D721Med (cell line): ENCODE measurements at regions not wholly inside any gene's neighbourhood (a gene's known extent, or its start where the extent isn't known, plus 50 kb on each side); places are given as distances from the start of the nearest gene placed in this dataset.

Experiments used
- DNase-seq: peaks from one replicate; pipeline ENCODE4 v3.0.0; 2011; ENCODE audit warnings: low spot score; ENCODE audit not compliant: insufficient read length
- FAIRE-seq: peaks from 2 replicates; lab custom pipeline; 2011; peaks lifted over from hg19 to GRCh38; lab: Jason Lieb, UNC
- TF ChIP-seq, protein P1 (sequence below): IDR thresholded peaks from 2 replicates; pipeline ENCODE4 v1.5.1; 2012; ENCODE audit warnings: mild to moderate bottlenecking, control low read depth; ENCODE audit not compliant: insufficient read depth; ENCODE audit errors: missing control alignments

- DNase-seq = no peak
- FAIRE-seq = no peak
Measured at GRCh38 chr11:8740129-8740528, 57.5 kb downstream of the RPL27A start.

GRCh38 chr11:8744423-8744822 is 61.8 kb downstream of the RPL27A start:
- TF ChIP-seq, protein P1, sequence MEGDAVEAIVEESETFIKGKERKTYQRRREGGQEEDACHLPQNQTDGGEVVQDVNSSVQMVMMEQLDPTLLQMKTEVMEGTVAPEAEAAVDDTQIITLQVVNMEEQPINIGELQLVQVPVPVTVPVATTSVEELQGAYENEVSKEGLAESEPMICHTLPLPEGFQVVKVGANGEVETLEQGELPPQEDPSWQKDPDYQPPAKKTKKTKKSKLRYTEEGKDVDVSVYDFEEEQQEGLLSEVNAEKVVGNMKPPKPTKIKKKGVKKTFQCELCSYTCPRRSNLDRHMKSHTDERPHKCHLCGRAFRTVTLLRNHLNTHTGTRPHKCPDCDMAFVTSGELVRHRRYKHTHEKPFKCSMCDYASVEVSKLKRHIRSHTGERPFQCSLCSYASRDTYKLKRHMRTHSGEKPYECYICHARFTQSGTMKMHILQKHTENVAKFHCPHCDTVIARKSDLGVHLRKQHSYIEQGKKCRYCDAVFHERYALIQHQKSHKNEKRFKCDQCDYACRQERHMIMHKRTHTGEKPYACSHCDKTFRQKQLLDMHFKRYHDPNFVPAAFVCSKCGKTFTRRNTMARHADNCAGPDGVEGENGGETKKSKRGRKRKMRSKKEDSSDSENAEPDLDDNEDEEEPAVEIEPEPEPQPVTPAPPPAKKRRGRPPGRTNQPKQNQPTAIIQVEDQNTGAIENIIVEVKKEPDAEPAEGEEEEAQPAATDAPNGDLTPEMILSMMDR = no peak
- no peak for FAIRE-seq
- no peak for DNase-seq

More at GRCh38 chr11:8740129-8740528, 57.5 kb downstream of the RPL27A start:
- TF ChIP-seq, protein P1 = no peak

DNA sequence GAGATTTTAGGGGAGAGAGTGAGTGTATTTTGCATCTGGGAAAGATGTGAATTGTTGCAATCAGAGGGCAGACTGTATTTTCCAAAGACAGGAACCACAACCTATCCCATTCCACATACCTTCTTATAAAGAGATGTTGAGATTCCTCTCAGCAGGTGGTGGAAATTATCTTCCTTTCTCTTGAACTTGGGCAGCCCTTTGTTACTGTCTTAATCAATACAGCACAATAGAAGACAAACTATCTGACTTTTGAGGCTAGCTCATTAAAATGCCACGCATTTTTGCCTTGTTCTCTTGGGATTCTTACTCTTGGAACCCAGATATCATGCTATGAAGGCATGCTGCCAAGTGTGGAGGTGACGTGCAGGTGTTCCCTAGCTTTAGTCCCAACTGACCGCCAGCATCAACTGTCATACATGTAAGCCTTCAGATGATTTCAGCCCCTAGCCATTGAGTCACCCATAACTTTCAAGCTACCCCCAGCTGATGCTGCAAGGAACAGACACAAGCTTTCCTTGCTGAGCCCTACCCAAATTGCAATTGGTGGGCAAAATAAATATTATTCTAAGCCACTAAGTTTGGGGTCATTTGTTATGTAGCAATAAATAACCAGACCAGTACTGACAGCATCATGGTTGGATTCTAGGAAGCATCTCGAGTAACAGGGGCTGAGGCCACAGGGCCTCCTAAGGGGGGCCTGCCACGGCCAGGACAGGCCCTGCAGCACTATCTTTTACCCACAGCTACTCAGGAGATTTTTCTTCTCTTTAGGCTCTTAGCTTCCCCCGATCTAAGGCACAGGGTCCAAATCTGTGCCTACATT is 63.0 kb downstream of the RPL27A start:
- FAIRE-seq = no peak
- DNase-seq = no peak
- TF ChIP-seq, protein P1 = no peak

DNA sequence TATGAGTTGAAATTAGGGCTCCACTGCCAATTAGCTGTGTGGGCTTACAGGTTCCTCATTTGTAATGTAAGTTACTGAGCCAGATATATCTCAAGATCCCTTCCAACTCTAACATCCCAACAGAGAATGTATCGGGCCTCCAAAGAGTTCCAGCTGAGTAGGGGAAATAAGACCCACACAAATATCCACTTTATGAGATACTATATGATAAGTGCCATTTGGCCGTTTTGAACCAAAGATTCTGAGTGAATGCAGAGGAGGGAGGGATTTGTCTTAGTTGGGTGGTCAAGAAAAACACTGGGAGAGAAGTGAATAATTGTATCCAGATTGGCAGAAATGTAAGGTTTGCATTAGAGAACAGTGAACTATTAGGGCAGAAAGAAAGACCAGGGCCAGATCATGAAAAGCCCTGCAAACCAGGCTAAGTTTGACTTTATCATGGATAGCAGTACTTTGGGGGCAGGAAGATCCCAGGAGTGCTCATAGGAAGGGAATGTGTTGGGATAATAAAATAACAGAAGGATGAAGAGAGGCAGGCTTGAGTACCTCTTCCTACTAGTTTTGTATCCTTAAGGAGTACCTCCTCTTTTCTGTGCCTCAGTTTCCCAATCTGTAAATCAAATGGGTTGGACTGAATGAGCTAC is 63.9 kb downstream of the RPL27A start:
- TF ChIP-seq, protein P1 = no peak
- FAIRE-seq = no peak

GRCh38 chr11:8747173-8747572 is 64.6 kb downstream of the RPL27A start:
- TF ChIP-seq, protein P1 = no peak
- no peak for DNase-seq
- FAIRE-seq = no peak

More for the DNA sequence above, 63.9 kb downstream of the RPL27A start:
- no peak for DNase-seq

DNA sequence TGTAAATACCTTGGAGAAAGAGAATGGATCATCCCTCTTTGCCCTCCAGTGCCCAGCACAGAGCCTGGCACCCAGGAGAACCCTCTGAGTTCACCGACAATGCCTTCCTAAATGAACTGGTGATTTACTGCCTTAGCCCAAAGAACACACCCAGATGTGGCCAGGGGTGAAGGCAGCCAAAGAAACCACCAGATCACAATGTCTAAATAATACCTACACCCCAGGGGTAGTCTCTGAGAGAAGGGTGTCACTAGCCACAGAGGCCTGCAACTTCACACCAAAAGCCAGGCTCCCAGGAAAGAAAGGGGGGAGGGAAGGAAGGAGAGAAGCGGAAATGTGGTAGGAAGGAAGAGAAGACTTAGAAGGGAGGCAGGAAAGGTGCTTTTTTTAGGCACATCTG is 65.7 kb downstream of the RPL27A start:
- DNase-seq (no peak), FAIRE-seq (no peak)

More for the DNA sequence above, 65.7 kb downstream of the RPL27A start:
- TF ChIP-seq, protein P1 = no peak
